ENCODE measurements at regions not wholly inside any gene's neighbourhood (a gene's known extent, or its start where the extent isn't known, plus 50 kb on each side); places are given as distances from the start of the nearest gene placed in this dataset.

GRCh38 chr4:31877429-31877828 lies 1157.3 kb downstream of the PCDH7 start:
- TF ChIP-seq CTCF (IDR thresholded peaks at IDR 0.05) (no peak), EZH2phosphoT487 (IDR thresholded peaks at IDR 0.05) (no peak)

All from neural progenitor cell (in vitro differentiated cells).